ENCODE measurements at regions not wholly inside any gene's neighbourhood (a gene's known extent, or its start where the extent isn't known, plus 50 kb on each side); places are given as distances from the start of the nearest gene placed in this dataset.

DNA sequence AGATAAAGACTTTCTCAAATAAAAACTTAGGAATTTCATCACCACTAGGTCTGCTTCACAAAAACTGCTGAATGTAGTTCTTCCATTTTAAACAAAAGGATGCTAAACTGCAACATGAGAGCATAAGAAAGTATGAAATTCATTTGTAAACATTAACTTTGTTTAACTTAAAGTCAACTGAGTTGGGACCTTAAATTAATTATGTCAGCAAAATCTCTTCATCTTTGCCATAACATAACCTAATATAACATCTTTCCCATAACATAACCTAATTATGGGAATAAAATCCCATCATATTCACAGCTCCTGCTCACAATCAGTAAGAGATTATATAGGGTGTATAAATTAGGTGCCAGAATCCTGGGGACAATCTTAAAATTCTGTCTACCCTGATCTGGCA, 78.8 kb upstream of the PCSK5 start:
- Histone ChIP-seq H3K4me1 (ENCODE audit: control insufficient read depth in 4 of 4, insufficient read depth in 4 of 4, low read length in 3 of 4) (peaks cover 0 to 11% (median 7%) of the 10 kb centered on the region in 4 donors), H3K9ac (ENCODE audit: low read depth in 1 of 2, low read length in 2 of 2) (no peak overlapping the region), H3K4me3 (ENCODE audit: low read depth in 1 of 3, low read length in 3 of 3) (no peak overlapping the region), H3K27me3 (ENCODE audit: control insufficient read depth in 4 of 4, insufficient read depth in 4 of 4, low read length in 3 of 4) (no peaks in the 10 kb centered on the region), H3K9me3 (ENCODE audit: control insufficient read depth in 4 of 4, low read length in 3 of 4) (peaks cover 0 to 11% (median 7%) of the 10 kb centered on the region in 4 donors), H3K36me3 (ENCODE audit: control insufficient read depth in 4 of 4, insufficient read depth in 3 of 4, low read depth in 1 of 4, low read length in 3 of 4) (no peaks in the 10 kb centered on the region), H3K27ac (ENCODE audit: low read depth in 1 of 2, low read length in 2 of 2) (no peak overlapping the region)
- no peak for DNase-seq (ENCODE audit: low spot score)
- TF ChIP-seq HNF4G (IDR thresholded peaks at IDR 0.05), result no peak
- TF ChIP-seq, protein P1, sequence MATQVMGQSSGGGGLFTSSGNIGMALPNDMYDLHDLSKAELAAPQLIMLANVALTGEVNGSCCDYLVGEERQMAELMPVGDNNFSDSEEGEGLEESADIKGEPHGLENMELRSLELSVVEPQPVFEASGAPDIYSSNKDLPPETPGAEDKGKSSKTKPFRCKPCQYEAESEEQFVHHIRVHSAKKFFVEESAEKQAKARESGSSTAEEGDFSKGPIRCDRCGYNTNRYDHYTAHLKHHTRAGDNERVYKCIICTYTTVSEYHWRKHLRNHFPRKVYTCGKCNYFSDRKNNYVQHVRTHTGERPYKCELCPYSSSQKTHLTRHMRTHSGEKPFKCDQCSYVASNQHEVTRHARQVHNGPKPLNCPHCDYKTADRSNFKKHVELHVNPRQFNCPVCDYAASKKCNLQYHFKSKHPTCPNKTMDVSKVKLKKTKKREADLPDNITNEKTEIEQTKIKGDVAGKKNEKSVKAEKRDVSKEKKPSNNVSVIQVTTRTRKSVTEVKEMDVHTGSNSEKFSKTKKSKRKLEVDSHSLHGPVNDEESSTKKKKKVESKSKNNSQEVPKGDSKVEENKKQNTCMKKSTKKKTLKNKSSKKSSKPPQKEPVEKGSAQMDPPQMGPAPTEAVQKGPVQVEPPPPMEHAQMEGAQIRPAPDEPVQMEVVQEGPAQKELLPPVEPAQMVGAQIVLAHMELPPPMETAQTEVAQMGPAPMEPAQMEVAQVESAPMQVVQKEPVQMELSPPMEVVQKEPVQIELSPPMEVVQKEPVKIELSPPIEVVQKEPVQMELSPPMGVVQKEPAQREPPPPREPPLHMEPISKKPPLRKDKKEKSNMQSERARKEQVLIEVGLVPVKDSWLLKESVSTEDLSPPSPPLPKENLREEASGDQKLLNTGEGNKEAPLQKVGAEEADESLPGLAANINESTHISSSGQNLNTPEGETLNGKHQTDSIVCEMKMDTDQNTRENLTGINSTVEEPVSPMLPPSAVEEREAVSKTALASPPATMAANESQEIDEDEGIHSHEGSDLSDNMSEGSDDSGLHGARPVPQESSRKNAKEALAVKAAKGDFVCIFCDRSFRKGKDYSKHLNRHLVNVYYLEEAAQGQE (IDR thresholded peaks at IDR 0.05), result no peak
- no peak for TF ChIP-seq JUND (IDR thresholded peaks at IDR 0.05)
- no peak for TF ChIP-seq GABPA (IDR thresholded peaks at IDR 0.05 in 1 of 2, conservative IDR thresholded peaks at IDR 0.05 in 1 of 2)
- TF ChIP-seq, protein P2, sequence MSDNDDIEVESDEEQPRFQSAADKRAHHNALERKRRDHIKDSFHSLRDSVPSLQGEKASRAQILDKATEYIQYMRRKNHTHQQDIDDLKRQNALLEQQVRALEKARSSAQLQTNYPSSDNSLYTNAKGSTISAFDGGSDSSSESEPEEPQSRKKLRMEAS (IDR thresholded peaks at IDR 0.05), result no peak
- TF ChIP-seq, protein P3, sequence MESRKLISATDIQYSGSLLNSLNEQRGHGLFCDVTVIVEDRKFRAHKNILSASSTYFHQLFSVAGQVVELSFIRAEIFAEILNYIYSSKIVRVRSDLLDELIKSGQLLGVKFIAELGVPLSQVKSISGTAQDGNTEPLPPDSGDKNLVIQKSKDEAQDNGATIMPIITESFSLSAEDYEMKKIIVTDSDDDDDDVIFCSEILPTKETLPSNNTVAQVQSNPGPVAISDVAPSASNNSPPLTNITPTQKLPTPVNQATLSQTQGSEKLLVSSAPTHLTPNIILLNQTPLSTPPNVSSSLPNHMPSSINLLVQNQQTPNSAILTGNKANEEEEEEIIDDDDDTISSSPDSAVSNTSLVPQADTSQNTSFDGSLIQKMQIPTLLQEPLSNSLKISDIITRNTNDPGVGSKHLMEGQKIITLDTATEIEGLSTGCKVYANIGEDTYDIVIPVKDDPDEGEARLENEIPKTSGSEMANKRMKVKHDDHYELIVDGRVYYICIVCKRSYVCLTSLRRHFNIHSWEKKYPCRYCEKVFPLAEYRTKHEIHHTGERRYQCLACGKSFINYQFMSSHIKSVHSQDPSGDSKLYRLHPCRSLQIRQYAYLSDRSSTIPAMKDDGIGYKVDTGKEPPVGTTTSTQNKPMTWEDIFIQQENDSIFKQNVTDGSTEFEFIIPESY (IDR thresholded peaks at IDR 0.05), result no peak
- TF ChIP-seq, protein P4, sequence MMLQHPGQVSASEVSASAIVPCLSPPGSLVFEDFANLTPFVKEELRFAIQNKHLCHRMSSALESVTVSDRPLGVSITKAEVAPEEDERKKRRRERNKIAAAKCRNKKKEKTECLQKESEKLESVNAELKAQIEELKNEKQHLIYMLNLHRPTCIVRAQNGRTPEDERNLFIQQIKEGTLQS (IDR thresholded peaks at IDR 0.05), result no peak
- TF ChIP-seq FOXA1 (IDR thresholded peaks at IDR 0.05), result no peak
- no peak for TF ChIP-seq NR2F2 (IDR thresholded peaks at IDR 0.05)
- TF ChIP-seq, protein P5, sequence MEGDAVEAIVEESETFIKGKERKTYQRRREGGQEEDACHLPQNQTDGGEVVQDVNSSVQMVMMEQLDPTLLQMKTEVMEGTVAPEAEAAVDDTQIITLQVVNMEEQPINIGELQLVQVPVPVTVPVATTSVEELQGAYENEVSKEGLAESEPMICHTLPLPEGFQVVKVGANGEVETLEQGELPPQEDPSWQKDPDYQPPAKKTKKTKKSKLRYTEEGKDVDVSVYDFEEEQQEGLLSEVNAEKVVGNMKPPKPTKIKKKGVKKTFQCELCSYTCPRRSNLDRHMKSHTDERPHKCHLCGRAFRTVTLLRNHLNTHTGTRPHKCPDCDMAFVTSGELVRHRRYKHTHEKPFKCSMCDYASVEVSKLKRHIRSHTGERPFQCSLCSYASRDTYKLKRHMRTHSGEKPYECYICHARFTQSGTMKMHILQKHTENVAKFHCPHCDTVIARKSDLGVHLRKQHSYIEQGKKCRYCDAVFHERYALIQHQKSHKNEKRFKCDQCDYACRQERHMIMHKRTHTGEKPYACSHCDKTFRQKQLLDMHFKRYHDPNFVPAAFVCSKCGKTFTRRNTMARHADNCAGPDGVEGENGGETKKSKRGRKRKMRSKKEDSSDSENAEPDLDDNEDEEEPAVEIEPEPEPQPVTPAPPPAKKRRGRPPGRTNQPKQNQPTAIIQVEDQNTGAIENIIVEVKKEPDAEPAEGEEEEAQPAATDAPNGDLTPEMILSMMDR (IDR thresholded peaks at IDR 0.05; ENCODE audit: low read depth, low read length, missing input control), result no peak
- TF ChIP-seq TAF1 (conservative IDR thresholded peaks at IDR 0.05), result no peak
- no peak for TF ChIP-seq EGR1 (IDR thresholded peaks at IDR 0.05; ENCODE audit: low read depth in 2 of 2)
- TF ChIP-seq FOXA2 (IDR thresholded peaks at IDR 0.05), result no peak
- TF ChIP-seq RAD21 (IDR thresholded peaks at IDR 0.05), result no peak

DNA sequence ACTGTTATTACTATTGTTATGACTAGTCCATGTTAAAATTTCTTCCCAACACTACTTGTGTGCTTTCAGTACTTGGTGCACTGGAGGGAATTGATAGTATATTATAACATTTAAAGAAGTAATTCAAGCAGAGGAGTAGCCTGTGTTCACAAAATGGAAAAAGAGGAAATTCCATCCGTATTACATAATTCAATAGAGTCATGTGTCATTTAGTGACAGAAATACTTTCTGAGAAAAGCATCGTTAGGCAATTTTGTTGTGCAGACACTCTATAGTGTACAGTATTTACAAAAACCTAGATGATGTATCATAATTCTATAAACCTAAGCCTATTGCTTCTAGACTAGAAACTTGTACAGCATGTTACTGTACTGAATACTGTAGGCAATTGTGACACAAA, 78.3 kb upstream of the PCSK5 start:
- Histone ChIP-seq H3K27me3 (ENCODE audit: control insufficient read depth in 4 of 4, insufficient read depth in 4 of 4, low read length in 3 of 4) (no peaks in the 10 kb centered on the region), H3K9ac (ENCODE audit: low read depth in 1 of 2, low read length in 2 of 2) (no peak overlapping the region), H3K27ac (ENCODE audit: low read depth in 1 of 2, low read length in 2 of 2) (no peak overlapping the region), H3K36me3 (ENCODE audit: control insufficient read depth in 4 of 4, insufficient read depth in 3 of 4, low read depth in 1 of 4, low read length in 3 of 4) (no peaks in the 10 kb centered on the region), H3K9me3 (ENCODE audit: control insufficient read depth in 4 of 4, low read length in 3 of 4) (peaks cover 0 to 11% (median 7%) of the 10 kb centered on the region in 4 donors), H3K4me1 (ENCODE audit: control insufficient read depth in 4 of 4, insufficient read depth in 4 of 4, low read length in 3 of 4) (peaks cover 0 to 11% (median 7%) of the 10 kb centered on the region in 4 donors), H3K4me3 (ENCODE audit: low read depth in 1 of 3, low read length in 3 of 3) (no peak overlapping the region)
- DNase-seq (ENCODE audit: low spot score), result no peak
- WGBS, result 68% methylated on average over 2 of the region's 2 CpGs
- no peak for TF ChIP-seq EGR1 (IDR thresholded peaks at IDR 0.05; ENCODE audit: low read depth in 2 of 2)
- no peak for TF ChIP-seq HNF4A (conservative IDR thresholded peaks at IDR 0.05)
- TF ChIP-seq, protein P3 (IDR thresholded peaks at IDR 0.05), result no peak
- TF ChIP-seq SP1 (IDR thresholded peaks at IDR 0.05), result no peak
- no peak for TF ChIP-seq RAD21 (IDR thresholded peaks at IDR 0.05)
- TF ChIP-seq HNF4G (IDR thresholded peaks at IDR 0.05), result no peak
- TF ChIP-seq, protein P4 (IDR thresholded peaks at IDR 0.05), result no peak
- TF ChIP-seq JUND (IDR thresholded peaks at IDR 0.05), result no peak
- no peak for TF ChIP-seq FOXA1 (IDR thresholded peaks at IDR 0.05)
- no peak for TF ChIP-seq YY1 (IDR thresholded peaks at IDR 0.05)
- TF ChIP-seq FOXA2 (IDR thresholded peaks at IDR 0.05), result no peak
- TF ChIP-seq, protein P1 (IDR thresholded peaks at IDR 0.05), result no peak
- no peak for TF ChIP-seq GABPA (IDR thresholded peaks at IDR 0.05 in 1 of 2, conservative IDR thresholded peaks at IDR 0.05 in 1 of 2)
- TF ChIP-seq, protein P2 (IDR thresholded peaks at IDR 0.05), result no peak

All from liver (tissue), 8 donors.